HTR-8/SVneo (cell line): ENCODE measurements at regions not wholly inside any gene's neighbourhood (a gene's known extent, or its start where the extent isn't known, plus 50 kb on each side); places are given as distances from the start of the nearest gene placed in this dataset.

ENCODE experiments used
- DNase-seq: peaks from one replicate; pipeline ENCODE4 v3.0.0; 2011; ENCODE audit warnings: low spot score, mixed read lengths; ENCODE audit not compliant: insufficient read length
- FAIRE-seq: peaks from 2 replicates; lab custom pipeline; 2011; peaks lifted over from hg19 to GRCh38; lab: Jason Lieb, UNC

GRCh38 chr4:136283977-136284376 lies 1248.3 kb downstream of the PCDH18 start:
- DNase-seq (no peak), FAIRE-seq (no peak)

GRCh38 chr4:136281889-136282288 lies 1250.4 kb downstream of the PCDH18 start:
- FAIRE-seq (no peak), DNase-seq (no peak)

- DNase-seq (no peak), FAIRE-seq (no peak)
Measured at GRCh38 chr4:136281307-136281706, 1251.0 kb downstream of the PCDH18 start.

- no peak for DNase-seq
Measured at GRCh38 chr4:136277741-136278140, 1254.6 kb downstream of the PCDH18 start.

GRCh38 chr4:136246876-136247275 lies 1285.4 kb downstream of the PCDH18 start:
- DNase-seq: no peak
- no peak for FAIRE-seq

More at GRCh38 chr4:136277741-136278140, 1254.6 kb downstream of the PCDH18 start:
- FAIRE-seq: no peak

- DNase-seq: no peak
- no peak for FAIRE-seq
Measured at GRCh38 chr4:136241221-136241986, 1290.9 kb downstream of the PCDH18 start.

- FAIRE-seq: no peak
- no peak for DNase-seq
Measured at GRCh38 chr4:136227315-136227714, 1305.0 kb downstream of the PCDH18 start.

- FAIRE-seq (no peak), DNase-seq (no peak)
Measured at GRCh38 chr4:136219592-136220125, 1312.6 kb downstream of the PCDH18 start.

- no peak for DNase-seq
Measured at GRCh38 chr4:136203199-136203598, 1329.1 kb downstream of the PCDH18 start.

GRCh38 chr4:136198358-136198757 lies 1333.9 kb downstream of the PCDH18 start:
- FAIRE-seq (no peak), DNase-seq (no peak)

More at GRCh38 chr4:136203199-136203598, 1329.1 kb downstream of the PCDH18 start:
- no peak for FAIRE-seq

GRCh38 chr4:136194962-136195361 lies 1337.3 kb downstream of the PCDH18 start:
- FAIRE-seq (no peak), DNase-seq (no peak)

GRCh38 chr4:136186650-136187049 lies 1345.6 kb downstream of the PCDH18 start:
- FAIRE-seq (no peak), DNase-seq (no peak)

GRCh38 chr4:136183513-136183912 lies 1348.8 kb downstream of the PCDH18 start:
- no peak for FAIRE-seq
- no peak for DNase-seq

- no peak for FAIRE-seq
- DNase-seq: no peak
Measured at GRCh38 chr4:136156947-136157346, 1375.3 kb downstream of the PCDH18 start.

GRCh38 chr4:136150046-136150445 lies 1382.2 kb downstream of the PCDH18 start:
- no peak for FAIRE-seq

GRCh38 chr4:136136601-136137000 lies 1395.7 kb downstream of the PCDH18 start:
- DNase-seq: no peak
- FAIRE-seq: no peak

More at GRCh38 chr4:136150046-136150445, 1382.2 kb downstream of the PCDH18 start:
- DNase-seq: no peak

- FAIRE-seq (no peak), DNase-seq (no peak)
Measured at GRCh38 chr4:136124251-136124745, 1408.0 kb downstream of the PCDH18 start.

- FAIRE-seq (no peak), DNase-seq (no peak)
Measured at GRCh38 chr4:136121426-136121825, 1410.9 kb downstream of the PCDH18 start.

GRCh38 chr4:136113921-136114320 lies 1418.4 kb downstream of the PCDH18 start:
- DNase-seq (no peak), FAIRE-seq (no peak)

- no peak for DNase-seq
- FAIRE-seq: no peak
Measured at GRCh38 chr4:136112116-136112515, 1420.2 kb downstream of the PCDH18 start.

- FAIRE-seq: no peak
- DNase-seq: no peak
Measured at GRCh38 chr4:136106753-136107152, 1425.5 kb downstream of the PCDH18 start.

GRCh38 chr4:136103616-136104015 lies 1428.7 kb downstream of the PCDH18 start:
- no peak for DNase-seq
- FAIRE-seq: no peak
